ENCODE measurements at regions not wholly inside any gene's neighbourhood (a gene's known extent, or its start where the extent isn't known, plus 50 kb on each side); places are given as distances from the start of the nearest gene placed in this dataset.
"Not testable (repeated sequence)": the region's sequence is repeated elsewhere in the genome, so short reads cannot be mapped to it uniquely, and the experiment has no call there.

GRCh38 chr6:931919-932318, 239.0 kb upstream of the EXOC2 start:
- TF ChIP-seq CTCF, POLR2A (IDR thresholded peaks at IDR 0.05): not testable (repeated sequence)

Measured in esophagus squamous epithelium (tissue), 4 donors.